Smooth muscle cell (in vitro differentiated cells): ENCODE measurements at regions not wholly inside any gene's neighbourhood (a gene's known extent, or its start where the extent isn't known, plus 50 kb on each side); places are given as distances from the start of the nearest gene placed in this dataset.

Experiments
- DNase-seq: peaks from one replicate; lab custom pipeline; 2025; ENCODE audit not compliant: unreplicated experiment; lab: John Stamatoyannopoulos, UW
- H2AFZ ChIP-seq: fragments of 200-600 bp; sonication (generic); 2 replicates; pipeline ENCODE4 v1.6.0; 2016; ENCODE audit warnings: antibody characterized with exemption, low read depth, mild to moderate bottlenecking
- H3F3A ChIP-seq: fragments of 200-600 bp; sonication (generic); 2 replicates; pipeline ENCODE4 v1.6.0; 2017; ENCODE audit warnings: antibody characterized with exemption, low read depth
- H3K27ac ChIP-seq: fragments of 200-600 bp; sonication (generic); 2 replicates; pipeline ENCODE4 v1.5.1; 2016; ENCODE audit warnings: low read depth, mild to moderate bottlenecking
- H3K27me3 ChIP-seq: fragments of 200-600 bp; sonication (generic); 2 replicates; pipeline ENCODE4 v1.6.1; 2016; ENCODE audit warnings: low read depth, mild to moderate bottlenecking
- H3K36me3 ChIP-seq: fragments of 200-600 bp; sonication (generic); 2 replicates; pipeline ENCODE4 v1.5.1; 2016; ENCODE audit warnings: low read depth
- H3K4me1 ChIP-seq: fragments of 200-600 bp; sonication (generic); 2 replicates; pipeline ENCODE4 v1.5.1; 2016; ENCODE audit warnings: low read depth
- H3K4me2 ChIP-seq: fragments of 200-600 bp; sonication (generic); 2 replicates; pipeline ENCODE4 v1.6.0; 2016; ENCODE audit warnings: mild to moderate bottlenecking
- H3K4me3 ChIP-seq: fragments of 200-600 bp; sonication (generic); 2 replicates; pipeline ENCODE4 v1.5.1; 2016; ENCODE audit warnings: mild to moderate bottlenecking
- H3K79me2 ChIP-seq: fragments of 200-600 bp; sonication (generic); 2 replicates; pipeline ENCODE4 v1.6.0; 2016; ENCODE audit warnings: low read depth, mild to moderate bottlenecking
- H3K9ac ChIP-seq: fragments of 200-600 bp; sonication (generic); 2 replicates; pipeline ENCODE4 v1.6.0; 2016; ENCODE audit warnings: low read depth
- H3K9me3 ChIP-seq: fragments of 200-600 bp; sonication (generic); replicated peaks from 2 replicates; pipeline ENCODE4 v1.5.1; 2016; ENCODE audit warnings: low read depth
- H4K20me1 ChIP-seq: fragments of 200-600 bp; sonication (generic); 2 replicates; pipeline ENCODE4 v1.6.0; 2016; ENCODE audit warnings: low read depth
- CTCF ChIP-seq: fragments of 200-600 bp; sonication (generic); IDR thresholded peaks from 2 replicates; pipeline ENCODE4 v1.5.1; 2017; ENCODE audit warnings: borderline replicate concordance, mild to moderate bottlenecking, antibody characterized with exemption; ENCODE audit not compliant: insufficient read depth, poor library complexity, severe bottlenecking
- WGBS: methylation state at CpG from one replicate; pipeline ENCODE4 v1.1.7; 2016; ENCODE audit warnings: low lambda C conversion rate; 5-methylcytosine and 5-hydroxymethylcytosine counted together

- H3K36me3 ChIP-seq = no peaks in the 10 kb centered on the region
- no peaks in the 10 kb centered on the region for H3F3A ChIP-seq
- H3K4me1 ChIP-seq = peaks cover 3% of the 10 kb centered on the region
- H3K4me2 ChIP-seq = no peak overlapping the region
- H3K79me2 ChIP-seq = no peaks in the 10 kb centered on the region
- H3K4me3 ChIP-seq = no peak overlapping the region
- no peaks in the 10 kb centered on the region for H3K9me3 ChIP-seq
- no peaks in the 10 kb centered on the region for H4K20me1 ChIP-seq
- no peak overlapping the region for H3K9ac ChIP-seq
- no peak overlapping the region for H3K27ac ChIP-seq
- H3K27me3 ChIP-seq = no peaks in the 10 kb centered on the region
- TF ChIP-seq CTCF = no peak
- WGBS = 87% methylated on average over 6 of the region's 6 CpGs
- DNase-seq = no peak
- no peak overlapping the region for H2AFZ ChIP-seq
Measured at GRCh38 chr20:58586565-58587093, 64.5 kb upstream of the STX16 start.

GRCh38 chr20:58585753-58586540, 65.1 kb upstream of the STX16 start:
- H3K36me3 ChIP-seq = no peaks in the 10 kb centered on the region
- no peak for DNase-seq
- H3K27me3 ChIP-seq = no peaks in the 10 kb centered on the region
- WGBS = 42% methylated on average over 8 of the region's 8 CpGs
- H3K9ac ChIP-seq = no peak overlapping the region
- no peak for TF ChIP-seq CTCF
- H3K27ac ChIP-seq = no peak overlapping the region
- H3K4me2 ChIP-seq = no peak overlapping the region
- no peak overlapping the region for H3K4me3 ChIP-seq
- no peaks in the 10 kb centered on the region for H4K20me1 ChIP-seq
- H3F3A ChIP-seq = no peaks in the 10 kb centered on the region
- peaks cover 3% of the 10 kb centered on the region for H3K4me1 ChIP-seq
- no peaks in the 10 kb centered on the region for H3K79me2 ChIP-seq
- H2AFZ ChIP-seq = no peak overlapping the region
- H3K9me3 ChIP-seq = no peaks in the 10 kb centered on the region

- Histone ChIP-seq H3K36me3 (no peaks in the 10 kb centered on the region), H3K4me3 (no peak overlapping the region), H3F3A (no peaks in the 10 kb centered on the region), H3K9ac (no peak overlapping the region), H3K9me3 (no peaks in the 10 kb centered on the region), H3K27me3 (no peaks in the 10 kb centered on the region), H3K4me2 (no peak overlapping the region), H3K79me2 (no peaks in the 10 kb centered on the region), H4K20me1 (no peaks in the 10 kb centered on the region), H3K27ac (no peak overlapping the region), H3K4me1 (peaks cover 3% of the 10 kb centered on the region), H2AFZ (no peak overlapping the region)
- 51% methylated on average over 9 of the region's 9 CpGs for WGBS
- no peak for DNase-seq
- no peak for TF ChIP-seq CTCF
Measured at GRCh38 chr20:58584881-58585752, 66.0 kb upstream of the STX16 start.
